ENCODE measurements at regions not wholly inside any gene's neighbourhood (a gene's known extent, or its start where the extent isn't known, plus 50 kb on each side); places are given as distances from the start of the nearest gene placed in this dataset.

DNA sequence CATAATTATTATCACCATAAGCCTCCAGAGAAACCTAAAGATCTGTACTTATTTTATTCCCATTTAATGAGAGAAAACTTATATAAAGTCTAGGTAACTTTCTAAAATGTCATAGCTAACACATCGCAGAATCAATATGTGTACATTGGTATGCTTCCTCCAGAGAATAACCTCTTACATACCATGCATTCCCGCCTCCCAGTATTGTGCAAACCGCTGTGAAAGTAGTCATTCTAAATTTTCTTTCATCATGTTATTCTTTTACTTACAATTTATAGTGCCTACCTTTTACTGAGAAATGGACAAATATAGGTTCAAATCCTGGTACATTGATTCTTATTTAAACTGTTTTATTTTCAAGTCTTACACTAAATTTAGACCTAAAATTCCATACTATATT, 463.4 kb downstream of the LRFN5 start:
- no peak overlapping the region for H3K14ac ChIP-seq (replicated peaks; ENCODE audit: low read depth, low read length)
- H2AK5ac ChIP-seq (ENCODE audit: low read depth, low read length): no peak overlapping the region
- no peak overlapping the region for H3K4me2 ChIP-seq (ENCODE audit: low read depth, low read length)
- no peak overlapping the region for H3K27ac ChIP-seq (ENCODE audit: insufficient read depth, low read length)
- ATAC-seq (ENCODE audit: low read depth): no peak
- no peaks in the 10 kb centered on the region for H3K36me3 ChIP-seq (ENCODE audit: control insufficient read depth, insufficient read depth, low read length)
- H3K27me3 ChIP-seq (ENCODE audit: control insufficient read depth, insufficient read depth, low read length): no peaks in the 10 kb centered on the region
- H3K9me3 ChIP-seq (ENCODE audit: control insufficient read depth, insufficient read depth, low read length): no peaks in the 10 kb centered on the region
- H3K18ac ChIP-seq (ENCODE audit: low read depth, low read length): no peak overlapping the region
- no peak overlapping the region for H4K8ac ChIP-seq (ENCODE audit: low read depth in 2 of 2, low read length in 2 of 2)
- no peaks in the 10 kb centered on the region for H3K4me1 ChIP-seq (ENCODE audit: control insufficient read depth, insufficient read depth, low read length)
- BruUV-seq (replicated peaks): no TSS peak
- H3K79me1 ChIP-seq (ENCODE audit: low read depth in 1 of 2, low read length in 2 of 2): no peaks in the 10 kb centered on the region
- no peak for DNase-seq
- intact Hi-C loops (cut with micrococcal nuclease) (no loop called here), dilution Hi-C loops (cut with HindIII; ENCODE audit: low sequenced_read_pairs, unreplicated experiment) (no loop called here), in situ Hi-C loops (cut with MboI; ENCODE audit: low sequenced_read_pairs) (no loop called here)
- TF ChIP-seq, protein P1, sequence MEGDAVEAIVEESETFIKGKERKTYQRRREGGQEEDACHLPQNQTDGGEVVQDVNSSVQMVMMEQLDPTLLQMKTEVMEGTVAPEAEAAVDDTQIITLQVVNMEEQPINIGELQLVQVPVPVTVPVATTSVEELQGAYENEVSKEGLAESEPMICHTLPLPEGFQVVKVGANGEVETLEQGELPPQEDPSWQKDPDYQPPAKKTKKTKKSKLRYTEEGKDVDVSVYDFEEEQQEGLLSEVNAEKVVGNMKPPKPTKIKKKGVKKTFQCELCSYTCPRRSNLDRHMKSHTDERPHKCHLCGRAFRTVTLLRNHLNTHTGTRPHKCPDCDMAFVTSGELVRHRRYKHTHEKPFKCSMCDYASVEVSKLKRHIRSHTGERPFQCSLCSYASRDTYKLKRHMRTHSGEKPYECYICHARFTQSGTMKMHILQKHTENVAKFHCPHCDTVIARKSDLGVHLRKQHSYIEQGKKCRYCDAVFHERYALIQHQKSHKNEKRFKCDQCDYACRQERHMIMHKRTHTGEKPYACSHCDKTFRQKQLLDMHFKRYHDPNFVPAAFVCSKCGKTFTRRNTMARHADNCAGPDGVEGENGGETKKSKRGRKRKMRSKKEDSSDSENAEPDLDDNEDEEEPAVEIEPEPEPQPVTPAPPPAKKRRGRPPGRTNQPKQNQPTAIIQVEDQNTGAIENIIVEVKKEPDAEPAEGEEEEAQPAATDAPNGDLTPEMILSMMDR (conservative IDR thresholded peaks at IDR 0.05; ENCODE audit: low read depth, low read length): no peak
- no peak for TF ChIP-seq RAD21 (IDR thresholded peaks at IDR 0.05; ENCODE audit: low read length)
- TF ChIP-seq BHLHE40 (IDR thresholded peaks at IDR 0.05; ENCODE audit: low read depth, low read length): no peak
- TF ChIP-seq POLR2A (IDR thresholded peaks at IDR 0.05; ENCODE audit: low read depth, low read length): no peak
- no peak for TF ChIP-seq MXI1 (IDR thresholded peaks at IDR 0.05; ENCODE audit: borderline replicate concordance, low read depth, low read length)
- no peak for TF ChIP-seq MAZ (IDR thresholded peaks at IDR 0.05; ENCODE audit: borderline replicate concordance, low read depth, low read length)
- TF ChIP-seq, protein P2, sequence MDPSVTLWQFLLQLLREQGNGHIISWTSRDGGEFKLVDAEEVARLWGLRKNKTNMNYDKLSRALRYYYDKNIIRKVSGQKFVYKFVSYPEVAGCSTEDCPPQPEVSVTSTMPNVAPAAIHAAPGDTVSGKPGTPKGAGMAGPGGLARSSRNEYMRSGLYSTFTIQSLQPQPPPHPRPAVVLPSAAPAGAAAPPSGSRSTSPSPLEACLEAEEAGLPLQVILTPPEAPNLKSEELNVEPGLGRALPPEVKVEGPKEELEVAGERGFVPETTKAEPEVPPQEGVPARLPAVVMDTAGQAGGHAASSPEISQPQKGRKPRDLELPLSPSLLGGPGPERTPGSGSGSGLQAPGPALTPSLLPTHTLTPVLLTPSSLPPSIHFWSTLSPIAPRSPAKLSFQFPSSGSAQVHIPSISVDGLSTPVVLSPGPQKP (IDR thresholded peaks at IDR 0.05; ENCODE audit: borderline replicate concordance, low read depth, low read length): no peak
- no peak for TF ChIP-seq CEBPB (IDR thresholded peaks at IDR 0.05; ENCODE audit: low read depth, low read length)
- TF ChIP-seq MAFK (IDR thresholded peaks at IDR 0.05; ENCODE audit: low read depth, low read length): no peak
- no peak for TF ChIP-seq RFX5 (IDR thresholded peaks at IDR 0.05; ENCODE audit: low read depth, low read length)
- TF ChIP-seq, protein P3, sequence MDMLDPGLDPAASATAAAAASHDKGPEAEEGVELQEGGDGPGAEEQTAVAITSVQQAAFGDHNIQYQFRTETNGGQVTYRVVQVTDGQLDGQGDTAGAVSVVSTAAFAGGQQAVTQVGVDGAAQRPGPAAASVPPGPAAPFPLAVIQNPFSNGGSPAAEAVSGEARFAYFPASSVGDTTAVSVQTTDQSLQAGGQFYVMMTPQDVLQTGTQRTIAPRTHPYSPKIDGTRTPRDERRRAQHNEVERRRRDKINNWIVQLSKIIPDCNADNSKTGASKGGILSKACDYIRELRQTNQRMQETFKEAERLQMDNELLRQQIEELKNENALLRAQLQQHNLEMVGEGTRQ (IDR thresholded peaks at IDR 0.05; ENCODE audit: low read depth, low read length): no peak
- TF ChIP-seq NFE2L2 (IDR thresholded peaks at IDR 0.05; ENCODE audit: low read depth, low read length): no peak
- no peak for TF ChIP-seq FOS (IDR thresholded peaks at IDR 0.05; ENCODE audit: low read depth, low read length)
- TF ChIP-seq SMC3 (IDR thresholded peaks at IDR 0.05; ENCODE audit: low read depth, low read length): no peak
- no peak overlapping the region for H3K23ac ChIP-seq (ENCODE audit: low read depth, low read length)
- no peak overlapping the region for H2AFZ ChIP-seq (replicated peaks; ENCODE audit: low read length, poor library complexity)
- no peak overlapping the region for H2AK9ac ChIP-seq (replicated peaks; ENCODE audit: low read depth, low read length, poor library complexity)
- no CpG with 5 or more reads among the region's 3 CpGs for WGBS, 2 experiments (ENCODE audit: extremely low coverage in 2 of 2, insufficient read length in 1 of 2)
- no peak overlapping the region for H4K5ac ChIP-seq (ENCODE audit: low read depth, low read length)
- no peaks in the 10 kb centered on the region for H3K9me1 ChIP-seq (ENCODE audit: insufficient read depth, low read length)
- H4K20me1 ChIP-seq (ENCODE audit: insufficient read depth, low read length): no peaks in the 10 kb centered on the region
- H2BK15ac ChIP-seq (ENCODE audit: low read depth, low read length): no peak overlapping the region
- H2BK5ac ChIP-seq (ENCODE audit: low read depth, low read length, poor library complexity, severe bottlenecking): no peak overlapping the region
- ChIA-PET POLR2A (ENCODE audit: unreplicated experiment) (no interaction called here), CTCF (no interaction called here)
- no peak overlapping the region for H2BK20ac ChIP-seq (ENCODE audit: low read depth, low read length)
- no peak overlapping the region for H3K4me3 ChIP-seq (ENCODE audit: insufficient read depth, low read depth, low read length)
- H3K4ac ChIP-seq (ENCODE audit: low read depth, low read length): no peak overlapping the region
- no peak overlapping the region for H3K9ac ChIP-seq (ENCODE audit: low read depth, low read length)
- H3K56ac ChIP-seq (ENCODE audit: extremely low read depth, insufficient read depth, low read length): no peak overlapping the region
- H4K91ac ChIP-seq (ENCODE audit: insufficient read depth, low read depth, low read length): no peak overlapping the region
- H2BK120ac ChIP-seq (ENCODE audit: low read depth, low read length): no peak overlapping the region
